ENCODE measurements at regions not wholly inside any gene's neighbourhood (a gene's known extent, or its start where the extent isn't known, plus 50 kb on each side); places are given as distances from the start of the nearest gene placed in this dataset.

GRCh38 chr3:3260870-3261269, 81.4 kb upstream of the CRBN start:
- Histone ChIP-seq H3K9me3 (ENCODE audit: control insufficient read depth in 3 of 3, low read length in 3 of 3) (no peaks in the 10 kb centered on the region), H3K27ac (ENCODE audit: low read depth, low read length) (no peak overlapping the region), H3K9ac (ENCODE audit: low read depth in 1 of 3, low read length in 3 of 3) (no peak overlapping the region), H3K27me3 (ENCODE audit: control insufficient read depth in 3 of 3, insufficient read depth in 3 of 3, low read length in 3 of 3) (no peaks in the 10 kb centered on the region), H3K4me1 (ENCODE audit: control insufficient read depth in 3 of 3, insufficient read depth in 3 of 3, low read length in 3 of 3) (no peaks in the 10 kb centered on the region), H3K4me3 (ENCODE audit: low read length in 3 of 3) (no peak overlapping the region), H3K36me3 (ENCODE audit: control insufficient read depth in 3 of 3, insufficient read depth in 3 of 3, low read length in 3 of 3) (no peaks in the 10 kb centered on the region)

GRCh38 chr3:3259181-3259580, 79.7 kb upstream of the CRBN start:
- Histone ChIP-seq H3K27me3 (ENCODE audit: control insufficient read depth in 3 of 3, insufficient read depth in 3 of 3, low read length in 3 of 3) (no peaks in the 10 kb centered on the region), H3K4me3 (ENCODE audit: low read length in 3 of 3) (no peak overlapping the region), H3K36me3 (ENCODE audit: control insufficient read depth in 3 of 3, insufficient read depth in 3 of 3, low read length in 3 of 3) (no peaks in the 10 kb centered on the region), H3K9ac (ENCODE audit: low read depth in 1 of 3, low read length in 3 of 3) (no peak overlapping the region), H3K9me3 (ENCODE audit: control insufficient read depth in 3 of 3, low read length in 3 of 3) (no peaks in the 10 kb centered on the region), H3K27ac (ENCODE audit: low read depth, low read length) (no peak overlapping the region), H3K4me1 (ENCODE audit: control insufficient read depth in 3 of 3, insufficient read depth in 3 of 3, low read length in 3 of 3) (no peaks in the 10 kb centered on the region)

GRCh38 chr3:3258281-3258680, 78.8 kb upstream of the CRBN start:
- no peaks in the 10 kb centered on the region for H3K36me3 ChIP-seq (ENCODE audit: control insufficient read depth in 3 of 3, insufficient read depth in 3 of 3, low read length in 3 of 3)
- no peak overlapping the region for H3K27ac ChIP-seq (ENCODE audit: low read depth, low read length)
- H3K27me3 ChIP-seq (ENCODE audit: control insufficient read depth in 3 of 3, insufficient read depth in 3 of 3, low read length in 3 of 3): no peaks in the 10 kb centered on the region
- no peaks in the 10 kb centered on the region for H3K4me1 ChIP-seq (ENCODE audit: control insufficient read depth in 3 of 3, insufficient read depth in 3 of 3, low read length in 3 of 3)
- no peak overlapping the region for H3K9ac ChIP-seq (ENCODE audit: low read depth in 1 of 3, low read length in 3 of 3)
- no peak overlapping the region for H3K4me3 ChIP-seq (ENCODE audit: low read length in 3 of 3)
- no peaks in the 10 kb centered on the region for H3K9me3 ChIP-seq (ENCODE audit: control insufficient read depth in 3 of 3, low read length in 3 of 3)

- no peaks in the 10 kb centered on the region for H3K36me3 ChIP-seq (ENCODE audit: control insufficient read depth in 3 of 3, insufficient read depth in 3 of 3, low read length in 3 of 3)
- no peaks in the 10 kb centered on the region for H3K4me1 ChIP-seq (ENCODE audit: control insufficient read depth in 3 of 3, insufficient read depth in 3 of 3, low read length in 3 of 3)
- H3K27me3 ChIP-seq (ENCODE audit: control insufficient read depth in 3 of 3, insufficient read depth in 3 of 3, low read length in 3 of 3): no peaks in the 10 kb centered on the region
- H3K4me3 ChIP-seq (ENCODE audit: low read length in 3 of 3): no peak overlapping the region
- H3K27ac ChIP-seq (ENCODE audit: low read depth, low read length): no peak overlapping the region
- H3K9me3 ChIP-seq (ENCODE audit: control insufficient read depth in 3 of 3, low read length in 3 of 3): no peaks in the 10 kb centered on the region
- no peak overlapping the region for H3K9ac ChIP-seq (ENCODE audit: low read depth in 1 of 3, low read length in 3 of 3)
Measured at GRCh38 chr3:3241596-3241995, 62.1 kb upstream of the CRBN start.

GRCh38 chr3:3240986-3241385, 61.5 kb upstream of the CRBN start:
- H3K9me3 ChIP-seq (ENCODE audit: control insufficient read depth in 3 of 3, low read length in 3 of 3): no peaks in the 10 kb centered on the region
- no peak overlapping the region for H3K9ac ChIP-seq (ENCODE audit: low read depth in 1 of 3, low read length in 3 of 3)
- H3K4me1 ChIP-seq (ENCODE audit: control insufficient read depth in 3 of 3, insufficient read depth in 3 of 3, low read length in 3 of 3): no peaks in the 10 kb centered on the region
- no peaks in the 10 kb centered on the region for H3K27me3 ChIP-seq (ENCODE audit: control insufficient read depth in 3 of 3, insufficient read depth in 3 of 3, low read length in 3 of 3)
- H3K4me3 ChIP-seq (ENCODE audit: low read length in 3 of 3): no peak overlapping the region
- H3K27ac ChIP-seq (ENCODE audit: low read depth, low read length): no peak overlapping the region
- no peaks in the 10 kb centered on the region for H3K36me3 ChIP-seq (ENCODE audit: control insufficient read depth in 3 of 3, insufficient read depth in 3 of 3, low read length in 3 of 3)

- no peak overlapping the region for H3K4me3 ChIP-seq (ENCODE audit: low read length in 3 of 3)
- no peaks in the 10 kb centered on the region for H3K4me1 ChIP-seq (ENCODE audit: control insufficient read depth in 3 of 3, insufficient read depth in 3 of 3, low read length in 3 of 3)
- H3K9ac ChIP-seq (ENCODE audit: low read depth in 1 of 3, low read length in 3 of 3): no peak overlapping the region
- H3K27me3 ChIP-seq (ENCODE audit: control insufficient read depth in 3 of 3, insufficient read depth in 3 of 3, low read length in 3 of 3): no peaks in the 10 kb centered on the region
- H3K9me3 ChIP-seq (ENCODE audit: control insufficient read depth in 3 of 3, low read length in 3 of 3): no peaks in the 10 kb centered on the region
- H3K27ac ChIP-seq (ENCODE audit: low read depth, low read length): no peak overlapping the region
- H3K36me3 ChIP-seq (ENCODE audit: control insufficient read depth in 3 of 3, insufficient read depth in 3 of 3, low read length in 3 of 3): no peaks in the 10 kb centered on the region
Measured at GRCh38 chr3:3237979-3238378, 58.5 kb upstream of the CRBN start.

GRCh38 chr3:3232251-3232650, 52.8 kb upstream of the CRBN start:
- Histone ChIP-seq H3K9ac (ENCODE audit: low read depth in 1 of 3, low read length in 3 of 3) (no peak overlapping the region), H3K36me3 (ENCODE audit: control insufficient read depth in 3 of 3, insufficient read depth in 3 of 3, low read length in 3 of 3) (no peaks in the 10 kb centered on the region), H3K27me3 (ENCODE audit: control insufficient read depth in 3 of 3, insufficient read depth in 3 of 3, low read length in 3 of 3) (no peaks in the 10 kb centered on the region), H3K4me3 (ENCODE audit: low read length in 3 of 3) (no peak overlapping the region), H3K9me3 (ENCODE audit: control insufficient read depth in 3 of 3, low read length in 3 of 3) (no peaks in the 10 kb centered on the region), H3K4me1 (ENCODE audit: control insufficient read depth in 3 of 3, insufficient read depth in 3 of 3, low read length in 3 of 3) (no peaks in the 10 kb centered on the region), H3K27ac (ENCODE audit: low read depth, low read length) (no peak overlapping the region)

Data from skeletal muscle tissue (tissue), 3 donors.